ENCODE measurements at regions not wholly inside any gene's neighbourhood (a gene's known extent, or its start where the extent isn't known, plus 50 kb on each side); places are given as distances from the start of the nearest gene placed in this dataset.

- Histone ChIP-seq H3K9ac (ENCODE audit: insufficient read depth, low read depth, low read length) (no peak overlapping the region), H4K20me1 (ENCODE audit: insufficient read depth, low read length) (no peaks in the 10 kb centered on the region), H3K9me3 (ENCODE audit: low read length) (no peaks in the 10 kb centered on the region), H3K4me1 (ENCODE audit: insufficient read depth, low read length) (no peaks in the 10 kb centered on the region), H3K4me3 (replicated peaks in 1 of 3; ENCODE audit: insufficient read depth in 1 of 3, low read depth in 2 of 3, low read length in 3 of 3) (no peak overlapping the region), H3K36me3 (replicated peaks in 1 of 2; ENCODE audit: control insufficient read depth in 1 of 2, insufficient read depth in 2 of 2, low read length in 2 of 2) (no peaks in the 10 kb centered on the region), H3K79me2 (ENCODE audit: insufficient read depth, low read length) (no peaks in the 10 kb centered on the region), H3K27me3 (ENCODE audit: control insufficient read depth in 1 of 2, insufficient read depth in 2 of 2, low read length in 2 of 2) (no peaks in the 10 kb centered on the region), H3K4me2 (ENCODE audit: low read depth, low read length) (no peak overlapping the region), H2AFZ (ENCODE audit: low read length) (no peak overlapping the region), H3K27ac (ENCODE audit: extremely low read length, insufficient read depth, low read length) (no peak overlapping the region)
- intact Hi-C loops (cut with micrococcal nuclease; ENCODE audit: unreplicated experiment) (no loop called here), in situ Hi-C loops (cut with HindIII; ENCODE audit: extremely low pct_ligation_motif_present, low pct_unique_long_range_greater_than_20kb) (no loop called here)
- ChIA-PET POLR2A (no interaction called here), CTCF (ENCODE audit: low intra/inter-chr PET ratio, low total read pairs) (no interaction called here)
- DNase-seq (ENCODE audit: low spot score) (no peak), ATAC-seq (no peak), FAIRE-seq (no peak)
- BruUV-seq (replicated peaks) = no TSS peak
- peak; percentile 39; the same call in 1 of the 2 replicates for TF ChIP-seq CEBPB (IDR thresholded peaks at IDR 0.05; ENCODE audit: borderline replicate concordance, low read depth, low read length)
- TF ChIP-seq, protein P1, sequence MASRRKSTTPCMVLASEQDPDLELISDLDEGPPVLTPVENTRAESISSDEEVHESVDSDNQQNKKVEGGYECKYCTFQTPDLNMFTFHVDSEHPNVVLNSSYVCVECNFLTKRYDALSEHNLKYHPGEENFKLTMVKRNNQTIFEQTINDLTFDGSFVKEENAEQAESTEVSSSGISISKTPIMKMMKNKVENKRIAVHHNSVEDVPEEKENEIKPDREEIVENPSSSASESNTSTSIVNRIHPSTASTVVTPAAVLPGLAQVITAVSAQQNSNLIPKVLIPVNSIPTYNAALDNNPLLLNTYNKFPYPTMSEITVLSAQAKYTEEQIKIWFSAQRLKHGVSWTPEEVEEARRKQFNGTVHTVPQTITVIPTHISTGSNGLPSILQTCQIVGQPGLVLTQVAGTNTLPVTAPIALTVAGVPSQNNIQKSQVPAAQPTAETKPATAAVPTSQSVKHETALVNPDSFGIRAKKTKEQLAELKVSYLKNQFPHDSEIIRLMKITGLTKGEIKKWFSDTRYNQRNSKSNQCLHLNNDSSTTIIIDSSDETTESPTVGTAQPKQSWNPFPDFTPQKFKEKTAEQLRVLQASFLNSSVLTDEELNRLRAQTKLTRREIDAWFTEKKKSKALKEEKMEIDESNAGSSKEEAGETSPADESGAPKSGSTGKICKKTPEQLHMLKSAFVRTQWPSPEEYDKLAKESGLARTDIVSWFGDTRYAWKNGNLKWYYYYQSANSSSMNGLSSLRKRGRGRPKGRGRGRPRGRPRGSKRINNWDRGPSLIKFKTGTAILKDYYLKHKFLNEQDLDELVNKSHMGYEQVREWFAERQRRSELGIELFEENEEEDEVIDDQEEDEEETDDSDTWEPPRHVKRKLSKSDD (CRISPR knock-in tag; IDR thresholded peaks at IDR 0.05; ENCODE audit: low read depth) = no peak
- 1% methylated on average over 3 of the region's 3 CpGs for WGBS (ENCODE audit: low lambda C conversion rate)
Measured at GRCh38 chr1:199167460-199167859, 528.6 kb downstream of the PTPRC start.

GRCh38 chr1:199168888-199169585 lies 530.2 kb downstream of the PTPRC start:
- H3K27me3 ChIP-seq (ENCODE audit: control insufficient read depth in 1 of 2, insufficient read depth in 2 of 2, low read length in 2 of 2) = no peaks in the 10 kb centered on the region
- in situ Hi-C loops (cut with HindIII; ENCODE audit: extremely low pct_ligation_motif_present, low pct_unique_long_range_greater_than_20kb) = no loop called here
- H3K79me2 ChIP-seq (ENCODE audit: insufficient read depth, low read length) = no peaks in the 10 kb centered on the region
- no peak overlapping the region for H3K9ac ChIP-seq (ENCODE audit: insufficient read depth, low read depth, low read length)
- H3K27ac ChIP-seq (ENCODE audit: extremely low read length, insufficient read depth, low read length) = no peak overlapping the region
- ChIA-PET CTCF (ENCODE audit: low intra/inter-chr PET ratio, low total read pairs) (no interaction called here), POLR2A (no interaction called here)
- H3K4me3 ChIP-seq (replicated peaks in 1 of 3; ENCODE audit: insufficient read depth in 1 of 3, low read depth in 2 of 3, low read length in 3 of 3) = no peak overlapping the region
- intact Hi-C loops (cut with micrococcal nuclease; ENCODE audit: unreplicated experiment) = no loop called here
- no peaks in the 10 kb centered on the region for H3K9me3 ChIP-seq (ENCODE audit: low read length)
- H3K36me3 ChIP-seq (replicated peaks in 1 of 2; ENCODE audit: control insufficient read depth in 1 of 2, insufficient read depth in 2 of 2, low read length in 2 of 2) = no peaks in the 10 kb centered on the region
- BruUV-seq (replicated peaks) = no TSS peak
- DNase-seq (ENCODE audit: low spot score) = no peak
- FAIRE-seq = no peak
- H3K4me1 ChIP-seq (ENCODE audit: insufficient read depth, low read length) = no peaks in the 10 kb centered on the region
- WGBS (ENCODE audit: low lambda C conversion rate) = 0% methylated on average over 2 of the region's 2 CpGs
- H4K20me1 ChIP-seq (ENCODE audit: insufficient read depth, low read length) = no peaks in the 10 kb centered on the region
- no peak overlapping the region for H3K4me2 ChIP-seq (ENCODE audit: low read depth, low read length)
- H2AFZ ChIP-seq (ENCODE audit: low read length) = no peak overlapping the region
- no peak for ATAC-seq
- TF ChIP-seq SCMH1 (CRISPR knock-in tag; IDR thresholded peaks at IDR 0.05; ENCODE audit: borderline replicate concordance) (no peak), ZNF326 (CRISPR knock-in tag; IDR thresholded peaks at IDR 0.05; ENCODE audit: borderline replicate concordance) (no peak), MLLT10 (CRISPR knock-in tag; IDR thresholded peaks at IDR 0.05) (no peak), BRF2 (CRISPR knock-in tag; IDR thresholded peaks at IDR 0.05) (no peak), ZNF713 (CRISPR knock-in tag; IDR thresholded peaks at IDR 0.05) (no peak)
- TF ChIP-seq, protein P2, sequence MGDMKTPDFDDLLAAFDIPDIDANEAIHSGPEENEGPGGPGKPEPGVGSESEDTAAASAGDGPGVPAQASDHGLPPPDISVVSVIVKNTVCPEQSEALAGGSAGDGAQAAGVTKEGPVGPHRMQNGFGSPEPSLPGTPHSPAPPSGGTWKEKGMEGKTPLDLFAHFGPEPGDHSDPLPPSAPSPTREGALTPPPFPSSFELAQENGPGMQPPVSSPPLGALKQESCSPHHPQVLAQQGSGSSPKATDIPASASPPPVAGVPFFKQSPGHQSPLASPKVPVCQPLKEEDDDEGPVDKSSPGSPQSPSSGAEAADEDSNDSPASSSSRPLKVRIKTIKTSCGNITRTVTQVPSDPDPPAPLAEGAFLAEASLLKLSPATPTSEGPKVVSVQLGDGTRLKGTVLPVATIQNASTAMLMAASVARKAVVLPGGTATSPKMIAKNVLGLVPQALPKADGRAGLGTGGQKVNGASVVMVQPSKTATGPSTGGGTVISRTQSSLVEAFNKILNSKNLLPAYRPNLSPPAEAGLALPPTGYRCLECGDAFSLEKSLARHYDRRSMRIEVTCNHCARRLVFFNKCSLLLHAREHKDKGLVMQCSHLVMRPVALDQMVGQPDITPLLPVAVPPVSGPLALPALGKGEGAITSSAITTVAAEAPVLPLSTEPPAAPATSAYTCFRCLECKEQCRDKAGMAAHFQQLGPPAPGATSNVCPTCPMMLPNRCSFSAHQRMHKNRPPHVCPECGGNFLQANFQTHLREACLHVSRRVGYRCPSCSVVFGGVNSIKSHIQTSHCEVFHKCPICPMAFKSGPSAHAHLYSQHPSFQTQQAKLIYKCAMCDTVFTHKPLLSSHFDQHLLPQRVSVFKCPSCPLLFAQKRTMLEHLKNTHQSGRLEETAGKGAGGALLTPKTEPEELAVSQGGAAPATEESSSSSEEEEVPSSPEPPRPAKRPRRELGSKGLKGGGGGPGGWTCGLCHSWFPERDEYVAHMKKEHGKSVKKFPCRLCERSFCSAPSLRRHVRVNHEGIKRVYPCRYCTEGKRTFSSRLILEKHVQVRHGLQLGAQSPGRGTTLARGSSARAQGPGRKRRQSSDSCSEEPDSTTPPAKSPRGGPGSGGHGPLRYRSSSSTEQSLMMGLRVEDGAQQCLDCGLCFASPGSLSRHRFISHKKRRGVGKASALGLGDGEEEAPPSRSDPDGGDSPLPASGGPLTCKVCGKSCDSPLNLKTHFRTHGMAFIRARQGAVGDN (CRISPR knock-in tag; IDR thresholded peaks at IDR 0.05) = no peak
